ENCODE measurements at regions not wholly inside any gene's neighbourhood (a gene's known extent, or its start where the extent isn't known, plus 50 kb on each side); places are given as distances from the start of the nearest gene placed in this dataset.
A peak's percentile ranks its signal among the peaks of the same experiment; 100 is the strongest.

DNA sequence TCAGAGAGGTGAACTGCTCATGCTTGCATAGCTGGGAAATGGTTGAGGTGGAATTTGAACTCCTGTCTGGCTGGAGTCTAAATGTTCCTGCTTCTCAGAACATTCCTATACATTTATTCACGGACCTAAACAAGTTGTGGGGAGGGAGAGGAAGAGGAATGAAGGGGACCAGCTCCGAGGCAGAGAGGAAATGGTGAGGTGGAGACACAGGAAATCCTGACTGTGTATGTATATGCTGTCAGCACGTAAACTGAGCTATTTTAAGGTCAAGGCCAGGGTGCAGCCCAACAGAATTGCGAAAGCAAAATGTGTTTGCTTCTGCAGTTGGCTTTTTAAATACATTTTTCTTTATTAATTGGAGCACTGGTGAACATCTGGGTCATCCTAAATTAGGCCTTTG is 74.1 kb upstream of the POMGNT2 start:
- no peak for DNase-seq

DNA sequence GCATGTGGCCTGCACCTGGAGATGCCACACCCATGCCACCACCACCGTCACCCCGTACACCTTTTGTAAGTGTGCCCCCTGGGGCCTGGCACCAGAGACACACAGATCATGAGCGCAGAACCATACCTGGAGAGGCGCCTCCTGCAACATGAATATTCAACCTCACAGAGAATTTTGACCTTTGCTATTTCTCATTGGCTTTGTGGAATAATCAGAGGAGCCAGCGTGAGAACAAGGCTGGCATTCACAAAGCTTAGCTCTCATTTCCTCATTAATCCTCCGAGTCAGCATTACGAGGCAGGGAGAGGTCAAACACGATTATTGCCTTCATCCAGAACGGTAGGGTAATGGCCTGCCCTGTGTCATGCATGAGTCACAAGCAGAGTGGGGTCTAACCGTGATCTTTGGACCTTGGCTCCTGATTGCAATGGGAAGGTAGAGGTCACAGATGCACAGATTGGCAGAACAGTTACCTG is 73.0 kb upstream of the POMGNT2 start:
- no peak for DNase-seq

DNA sequence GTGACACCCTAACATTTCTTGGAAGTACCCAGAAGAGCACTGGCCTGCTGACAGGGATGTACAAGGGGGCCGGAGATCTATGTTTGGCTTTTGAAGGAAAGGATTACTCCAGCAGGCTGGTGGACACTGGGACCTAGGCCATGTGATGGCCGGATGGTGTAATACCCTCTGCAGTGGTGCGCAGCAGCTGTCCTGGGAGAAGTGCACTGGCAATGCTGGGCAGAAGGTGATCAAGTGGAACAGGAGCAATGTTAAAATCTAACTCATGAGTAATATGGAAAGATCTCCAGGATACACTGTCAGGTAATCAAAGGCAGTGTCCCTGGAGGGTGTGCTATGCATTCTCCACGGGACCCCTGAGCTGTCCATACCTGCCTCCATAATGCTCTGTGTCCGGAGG is 71.2 kb upstream of the POMGNT2 start:
- DNase-seq = no peak

DNA sequence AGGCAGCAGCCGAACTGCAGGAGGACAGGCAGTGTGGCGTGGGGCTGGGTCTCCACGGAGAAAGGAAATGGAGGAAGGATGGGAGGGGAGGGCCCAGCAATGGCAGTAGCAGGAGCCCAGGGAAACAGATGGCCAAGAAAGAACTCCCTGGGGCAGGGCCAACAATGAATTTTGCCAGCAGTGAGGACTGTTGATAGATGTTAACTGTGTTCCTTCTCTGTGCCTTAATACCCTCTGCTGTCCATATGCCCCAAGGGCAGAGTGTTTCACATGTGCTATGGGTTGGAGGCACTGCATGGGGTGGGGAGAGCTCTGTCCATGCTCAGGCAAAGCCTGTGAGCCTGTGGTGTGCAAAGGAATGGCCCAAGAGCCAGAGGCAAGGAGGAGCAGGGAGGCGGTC is 70.8 kb upstream of the POMGNT2 start:
- no peak for DNase-seq

DNA sequence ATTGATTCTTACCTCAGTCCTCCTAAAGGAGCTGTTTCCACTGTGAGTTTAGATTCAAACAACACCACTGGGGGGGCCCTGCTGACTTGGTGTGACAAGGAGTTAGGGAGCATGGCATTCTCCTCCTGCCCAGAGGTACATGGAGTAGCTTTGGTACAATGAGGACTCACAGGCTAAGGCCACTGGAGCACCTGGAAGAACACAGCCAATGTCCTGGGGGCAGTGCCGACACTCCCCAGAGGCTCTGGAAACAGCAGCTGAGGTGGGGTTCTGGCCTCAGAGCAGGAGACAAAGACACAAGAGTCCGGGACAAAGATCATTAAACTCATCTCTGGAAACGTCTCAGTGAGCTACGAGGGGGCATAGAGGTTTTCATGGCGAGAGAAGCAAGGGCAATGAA is 69.7 kb upstream of the POMGNT2 start:
- DNase-seq = no peak

- no peak for DNase-seq
Observed at GRCh38 chr3:43173949-43174348, 68.1 kb upstream of the POMGNT2 start.

GRCh38 chr3:43171748-43172147 is 65.9 kb upstream of the POMGNT2 start:
- DNase-seq = no peak

DNA sequence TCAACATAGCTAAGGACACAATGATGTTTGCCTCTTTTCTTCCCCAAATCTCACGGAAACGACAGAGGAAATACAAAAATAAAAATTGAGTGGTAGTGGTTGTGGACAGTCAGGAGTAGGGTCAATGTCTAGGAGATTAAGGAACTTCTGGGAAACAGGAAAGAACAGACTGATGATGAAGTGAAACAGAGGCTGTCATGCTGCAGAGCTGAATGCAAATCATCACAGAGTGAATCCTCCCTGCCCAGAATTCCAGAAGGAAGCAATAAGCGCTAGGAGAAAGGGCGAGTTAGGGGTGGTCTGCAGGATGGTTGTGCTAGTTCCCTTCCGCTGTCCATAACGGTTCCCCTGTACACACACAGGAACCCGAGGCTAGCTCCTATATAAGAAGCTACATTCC is 64.7 kb upstream of the POMGNT2 start:
- DNase-seq = no peak

DNA sequence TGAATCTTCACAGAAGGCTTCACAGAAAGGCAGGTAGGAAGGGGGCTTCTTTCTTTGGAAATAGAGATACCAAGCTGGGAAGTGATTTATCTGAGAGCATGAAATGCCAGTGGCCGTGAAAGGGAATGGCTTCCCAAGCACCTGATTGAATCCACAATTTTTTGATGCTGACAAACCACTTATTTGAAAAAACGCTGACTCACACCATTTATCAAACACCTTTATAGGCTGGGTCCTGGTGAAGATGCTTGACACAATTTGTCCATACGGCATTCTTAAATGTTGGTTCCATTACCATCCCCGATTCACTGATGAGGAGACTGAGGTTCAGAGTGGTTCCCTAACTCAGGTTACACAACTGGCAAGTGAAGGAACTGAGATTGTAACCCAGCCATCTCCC is 64.1 kb upstream of the POMGNT2 start:
- DNase-seq = no peak

DNA sequence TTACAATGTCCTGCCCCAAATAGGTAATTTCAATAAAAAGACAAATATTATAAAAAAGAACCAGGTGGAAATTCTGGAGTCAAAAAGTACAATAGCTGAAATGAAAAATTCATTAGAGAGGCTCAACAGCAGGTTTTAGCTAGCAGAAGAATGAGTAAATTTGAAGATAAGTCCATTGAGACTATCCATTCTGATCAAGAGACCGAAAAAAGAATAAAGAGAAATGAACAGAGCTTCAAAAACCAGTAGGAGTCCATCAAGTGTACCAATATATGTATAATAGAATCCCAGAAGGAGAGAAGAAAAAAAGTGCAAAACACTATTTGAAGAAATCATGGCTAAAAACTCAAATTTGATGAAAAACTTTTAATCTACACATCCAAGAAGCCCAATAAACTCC is 60.5 kb upstream of the POMGNT2 start:
- no peak for DNase-seq

GRCh38 chr3:43165786-43166185 is 59.9 kb upstream of the POMGNT2 start:
- no peak for DNase-seq

GRCh38 chr3:43163895-43164493 is 58.1 kb upstream of the POMGNT2 start:
- no peak for DNase-seq

DNA sequence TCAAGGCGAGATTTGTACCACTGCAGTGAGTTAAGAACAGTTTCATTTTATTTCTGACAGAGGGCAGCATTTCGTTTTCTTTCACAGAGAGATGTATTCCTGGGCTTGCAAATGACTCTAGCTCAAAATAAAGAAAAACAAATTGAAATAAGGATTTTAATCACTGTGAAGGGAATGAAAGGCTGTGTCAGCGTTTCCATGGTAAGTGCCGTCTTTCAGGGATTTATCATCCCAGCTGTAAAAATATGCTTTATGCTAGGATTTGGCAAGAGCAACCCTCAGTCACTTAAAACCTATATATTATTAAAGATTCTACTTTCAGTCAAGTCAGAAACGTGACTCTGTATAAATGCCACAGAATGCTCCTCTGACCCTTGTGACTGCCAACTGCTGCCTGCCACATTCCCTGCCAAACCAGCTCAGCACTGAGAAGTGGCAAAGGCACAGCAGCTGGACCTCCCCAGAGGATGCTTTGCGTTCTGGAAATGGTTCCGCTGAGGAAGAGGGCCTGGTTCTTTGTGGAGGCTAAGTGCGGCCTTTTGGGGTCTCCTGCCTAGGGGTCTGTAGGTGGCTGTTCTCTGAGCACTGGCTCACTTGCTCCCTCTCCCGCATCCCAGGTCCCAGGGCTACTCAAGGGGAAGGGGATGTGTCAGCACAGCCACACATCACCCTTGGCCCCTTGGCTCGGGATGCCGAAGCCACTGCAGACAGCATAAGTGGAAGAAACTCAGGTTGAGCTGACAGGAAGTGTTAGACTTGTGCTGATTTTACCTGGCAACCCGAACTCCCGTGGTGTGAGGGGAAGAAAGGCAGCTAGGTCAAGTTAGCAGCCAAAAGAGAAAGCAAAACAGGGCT is 56.6 kb upstream of the POMGNT2 start:
- DNase-seq = peak; percentile 32

GRCh38 chr3:43161684-43162229 is 55.9 kb upstream of the POMGNT2 start:
- no peak for DNase-seq

GRCh38 chr3:43160664-43161063 is 54.8 kb upstream of the POMGNT2 start:
- no peak for DNase-seq

DNA sequence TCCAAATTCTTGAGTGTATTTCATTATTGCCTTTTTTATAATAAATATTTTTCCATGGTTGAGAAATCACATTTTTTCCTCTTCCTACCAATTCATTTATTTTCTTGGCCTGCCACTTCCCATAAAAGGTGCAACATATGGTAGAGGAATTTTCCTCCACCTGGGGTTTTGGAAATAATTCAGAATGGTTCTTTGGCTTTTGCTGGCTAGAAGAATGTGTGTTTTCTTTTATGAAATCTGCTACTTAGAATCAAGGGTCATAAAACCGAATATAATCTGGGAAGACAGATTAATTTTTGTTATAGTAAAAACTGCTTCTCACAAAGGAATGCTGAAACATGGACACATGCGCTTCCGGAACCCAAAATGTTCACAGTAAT is 54.0 kb upstream of the POMGNT2 start:
- DNase-seq = no peak

- no peak for DNase-seq
Observed at GRCh38 chr3:43159131-43159875, 53.4 kb upstream of the POMGNT2 start.

GRCh38 chr3:43156812-43157455 is 51.1 kb upstream of the POMGNT2 start:
- no peak for DNase-seq

- peak; percentile 26 for DNase-seq
Observed at GRCh38 chr3:43155464-43156121, 49.7 kb upstream of the POMGNT2 start.

Data from right kidney (tissue), 1 donor.